SK-N-MC (cell line): ENCODE measurements at regions not wholly inside any gene's neighbourhood (a gene's known extent, or its start where the extent isn't known, plus 50 kb on each side); places are given as distances from the start of the nearest gene placed in this dataset.

Experiments
- EZH2 ChIP-seq: fragments of 200-600 bp; sonication (generic); IDR thresholded peaks from one replicate; pipeline ENCODE4 v1.6.1; 2017; ENCODE audit warnings: antibody characterized with exemption
- FOXP2 ChIP-seq: optimal IDR thresholded peaks from 2 replicates; pipeline ENCODE3; 2011; ENCODE audit warnings: mild to moderate bottlenecking, moderate library complexity; ENCODE audit not compliant: insufficient read depth; ENCODE audit errors: extremely low read length, control extremely low read depth
- POLR2AphosphoS5 ChIP-seq: IDR thresholded peaks from 2 replicates; pipeline ENCODE4 v1.6.1; 2012; ENCODE audit warnings: mild to moderate bottlenecking, low read depth, low read length, borderline replicate concordance

DNA sequence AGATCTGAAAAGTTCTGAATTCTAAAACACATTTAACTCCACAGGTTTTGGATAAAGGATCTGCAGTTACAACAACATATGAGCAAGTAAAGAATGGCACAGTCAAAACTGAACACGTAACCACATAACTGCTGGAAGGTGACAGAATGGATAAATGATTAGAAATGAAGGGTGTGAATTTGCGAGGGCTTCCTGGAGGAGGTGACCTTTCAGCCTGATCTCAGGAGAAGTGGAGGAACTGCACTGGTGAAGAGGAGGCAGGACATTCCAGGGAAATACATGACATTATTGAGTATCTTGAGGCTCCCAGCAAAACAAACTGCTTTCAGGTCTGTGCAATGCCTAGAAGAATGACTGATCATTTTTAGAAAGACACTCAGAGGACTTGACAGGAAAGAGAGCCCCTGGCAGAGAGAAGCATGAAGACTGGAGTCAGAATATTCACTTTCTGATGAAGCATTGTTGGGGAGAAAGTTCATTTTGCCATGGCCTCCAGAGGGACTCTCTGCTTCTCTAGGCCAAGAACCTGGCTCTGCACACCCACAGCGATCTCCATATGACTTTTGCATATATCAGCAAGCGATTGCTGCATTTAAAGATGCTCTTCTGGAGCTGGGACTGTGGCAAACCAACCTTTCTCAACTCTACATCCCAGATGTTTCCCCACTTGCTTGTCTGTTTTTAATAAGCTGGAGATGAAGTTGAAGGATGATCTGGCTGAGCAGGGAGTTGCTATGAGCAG lies 122.7 kb upstream of the FAM78B start:
- no peak for TF ChIP-seq POLR2AphosphoS5
- no peak for TF ChIP-seq EZH2
- no peak for TF ChIP-seq FOXP2
